ENCODE measurements at regions not wholly inside any gene's neighbourhood (a gene's known extent, or its start where the extent isn't known, plus 50 kb on each side); places are given as distances from the start of the nearest gene placed in this dataset.

DNA sequence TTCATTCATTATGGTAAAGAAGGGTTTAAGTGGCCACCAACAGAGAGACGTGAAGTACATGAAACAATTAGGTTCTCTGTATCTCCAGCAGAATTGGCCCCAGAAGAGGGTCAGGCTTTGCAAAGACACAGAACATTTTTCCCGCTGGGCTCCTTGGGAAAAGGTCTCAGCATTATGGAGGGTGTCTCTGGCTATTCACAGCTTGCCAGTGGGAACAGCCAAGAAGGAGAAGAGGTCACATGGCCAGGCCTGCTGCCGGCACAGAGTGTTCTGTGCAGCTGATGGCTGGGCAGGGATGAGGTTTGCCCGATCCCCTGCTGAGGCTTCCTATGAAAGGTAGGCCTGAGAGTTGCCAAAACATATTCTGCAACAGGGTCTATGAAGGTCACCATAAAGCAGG lies 77.8 kb upstream of the LPP start:
- no peaks in the 10 kb centered on the region for H3K79me1 ChIP-seq (ENCODE audit: insufficient read depth, low read depth, low read length, poor library complexity, severe bottlenecking)
- H2AFZ ChIP-seq (ENCODE audit: low read length), result no peak overlapping the region
- H3K4me3 Mint-ChIP-seq, result no peak overlapping the region
- no peak overlapping the region for H2BK15ac ChIP-seq (ENCODE audit: low read depth, low read length)
- H3K9me3 ChIP-seq (ENCODE audit: control insufficient read depth, low read depth, low read length), result no peaks in the 10 kb centered on the region
- no peak overlapping the region for H3K14ac ChIP-seq (ENCODE audit: insufficient read depth, low read length)
- no peak overlapping the region for H2AK5ac ChIP-seq (ENCODE audit: insufficient read length, low read length)
- H3K9ac ChIP-seq (ENCODE audit: extremely low read depth, insufficient read length, low read length), result no peak overlapping the region
- no peaks in the 10 kb centered on the region for H3K23me2 ChIP-seq (ENCODE audit: insufficient read length, low read depth, low read length, poor library complexity, severe bottlenecking)
- DNase-seq, result no peak
- H2BK5ac ChIP-seq (ENCODE audit: insufficient read length, low read length), result no peak overlapping the region
- peaks cover 7 to 18% of the 10 kb centered on the region in 2 experiments for H3K9me3 Mint-ChIP-seq
- TF ChIP-seq CTCF (conservative IDR thresholded peaks at IDR 0.05), result no peak
- no peak overlapping the region for H3K27ac ChIP-seq (ENCODE audit: insufficient read length, low read depth, low read length)
- no peaks in the 10 kb centered on the region for H3K79me2 ChIP-seq (ENCODE audit: insufficient read depth, low read length)
- no peak overlapping the region for H3K4ac ChIP-seq (ENCODE audit: low read depth, low read length)
- H4K8ac ChIP-seq (replicated peaks; ENCODE audit: insufficient read length, low read depth, low read length), result no peak overlapping the region
- no peaks in the 10 kb centered on the region for H3K27me3 Mint-ChIP-seq (ENCODE audit: low read depth)
- H3T11ph ChIP-seq (ENCODE audit: low read length), result no peak overlapping the region
- no peak overlapping the region for H2BK120ac ChIP-seq (ENCODE audit: low read depth, low read length, poor library complexity, severe bottlenecking)
- H2BK20ac ChIP-seq (ENCODE audit: low read depth, low read length, poor library complexity, severe bottlenecking), result no peak overlapping the region
- H3K4me2 ChIP-seq (ENCODE audit: insufficient read depth, insufficient read length, low read length), result no peak overlapping the region
- H3K36me3 Mint-ChIP-seq (ENCODE audit: insufficient read depth in 1 of 3, low read depth in 3 of 3), result peaks cover 0 to 9% (median 4%) of the 10 kb centered on the region in 3 experiments; a peak in 3 of 7 replicates
- H3K4me1 Mint-ChIP-seq, result no peaks in the 10 kb centered on the region
- no peak overlapping the region for H4K91ac ChIP-seq (ENCODE audit: insufficient read length, low read depth, low read length)
- H3K4me1 ChIP-seq (ENCODE audit: insufficient read depth, low read length), result no peaks in the 10 kb centered on the region
- no peaks in the 10 kb centered on the region for H4K20me1 ChIP-seq (ENCODE audit: control insufficient read depth, insufficient read depth, insufficient read length)
- H2BK12ac ChIP-seq (ENCODE audit: insufficient read length, low read depth, low read length), result no peak overlapping the region
- H3K27ac Mint-ChIP-seq, result no peak overlapping the region
- no peak overlapping the region for H3K23ac ChIP-seq (ENCODE audit: insufficient read length, low read depth, low read length)
- no peaks in the 10 kb centered on the region; the same call in 1 of the 2 replicates for H3K27me3 ChIP-seq (ENCODE audit: insufficient read depth, low read length)
- no CpG with 5 or more reads among the region's 4 CpGs for WGBS (ENCODE audit: extremely low coverage, insufficient read length, low lambda C conversion rate)
- no peak overlapping the region for H3K18ac ChIP-seq (ENCODE audit: insufficient read length, low read depth, low read length)
- H3K56ac ChIP-seq (ENCODE audit: insufficient read length, low read depth, low read length), result no peak overlapping the region
- no peak overlapping the region for H4K5ac ChIP-seq (ENCODE audit: insufficient read length, low read depth, low read length)

Data from H9 (cell line).